Endothelial cell of umbilical vein (primary cell): ENCODE measurements at regions not wholly inside any gene's neighbourhood (a gene's known extent, or its start where the extent isn't known, plus 50 kb on each side); places are given as distances from the start of the nearest gene placed in this dataset.

Experiments
- BruUV-seq: library from RNA; stranded (reverse); fragments of 400-500 nt; replicated peaks from 2 replicates; lab custom pipeline; 2021; lab: Mats Ljungman, UMichigan
- CTCF ChIA-PET: fragments of 300-600, 350-600 bp; sonication (Branson Sonifier 250); formaldehyde crosslinking; loops from one replicate; lab custom pipeline; 2021; ENCODE audit warnings: antibody characterized with exemption, inconsistent platforms; lab: Charles Lee
- POLR2A ChIA-PET: fragments of 300-600, 350-600 bp; sonication (Branson Sonifier 250); formaldehyde crosslinking; loops from one replicate; lab custom pipeline; 2021; ENCODE audit warnings: antibody characterized with exemption, inconsistent platforms; lab: Charles Lee
- DNase-seq: peaks from one replicate; pipeline ENCODE4 v3.0.0-alpha.2; 2011; ENCODE audit warnings: low read depth, low spot score
- FAIRE-seq: peaks from 2 replicates; lab custom pipeline; 2011; peaks lifted over from hg19 to GRCh38; lab: Jason Lieb, UNC
- H2AFZ ChIP-seq: 2 replicates; pipeline ENCODE4 v1.6.0; 2012; ENCODE audit warnings: low read depth, low read length, control low read depth, inconsistent platforms
- H3K27ac ChIP-seq: 2 replicates; pipeline ENCODE4 v1.5.1; 2011; ENCODE audit warnings: low read depth, mild to moderate bottlenecking, control low read depth, low read length, moderate library complexity; ENCODE audit not compliant: insufficient read depth
- H3K27me3 ChIP-seq, 2 experiments: 2 replicates each; pipeline versions ENCODE4 v1.6.0 to v1.6.1; 2011; ENCODE audit warnings: low read length in 2 of 2, mixed read lengths in 1 of 2; ENCODE audit not compliant: control insufficient read depth in 2 of 2, insufficient read depth in 2 of 2
- H3K36me3 ChIP-seq, 2 experiments: 2 replicates in 1 of 2; 3 replicates in 1 of 2; pipeline ENCODE4 v1.5.1; 2011; ENCODE audit warnings: low read length in 2 of 2, mild to moderate bottlenecking in 1 of 2, moderate library complexity in 1 of 2; ENCODE audit not compliant: control insufficient read depth in 2 of 2, insufficient read depth in 2 of 2; ENCODE audit errors: extremely low read depth in 1 of 2
- H3K4me1 ChIP-seq: 3 replicates; pipeline ENCODE4 v1.5.1; 2011; ENCODE audit warnings: mild to moderate bottlenecking, low read length; ENCODE audit not compliant: control insufficient read depth, insufficient read depth; ENCODE audit errors: extremely low read depth
- H3K4me2 ChIP-seq: 2 replicates; pipeline ENCODE4 v1.6.1; 2011; ENCODE audit warnings: low read length, control low read depth, mixed read lengths; ENCODE audit not compliant: insufficient read depth
- H3K4me3 ChIP-seq, 3 experiments: fragments of 200-600 bp in 1 of 3; sonication (generic), shearing (Covaris generic) in 1 of 3; replicated peaks in 1 of 3; 2 replicates each; pipeline ENCODE4 v1.5.1; 2011 to 2016; ENCODE audit warnings: control low read depth in 3 of 3, low read length in 3 of 3, mild to moderate bottlenecking in 2 of 3, inconsistent platforms in 1 of 3, low read depth in 1 of 3, moderate library complexity in 1 of 3; ENCODE audit not compliant: insufficient read depth in 1 of 3
- H3K79me2 ChIP-seq: 2 replicates; pipeline ENCODE4 v1.6.0; 2012; ENCODE audit warnings: low read length, inconsistent platforms; ENCODE audit not compliant: control insufficient read depth, insufficient read depth
- H3K9ac ChIP-seq: replicated peaks from 2 replicates; pipeline ENCODE3; 2011; ENCODE audit warnings: low read length, control low read depth; ENCODE audit not compliant: insufficient read depth; ENCODE audit errors: extremely low read depth
- H3K9me1 ChIP-seq: replicated peaks from 3 replicates; pipeline ENCODE4 v1.6.0; 2011; ENCODE audit warnings: mild to moderate bottlenecking, low read length; ENCODE audit not compliant: control insufficient read depth, insufficient read depth; ENCODE audit errors: extremely low read depth
- H3K9me3 ChIP-seq: replicated peaks from 2 replicates; pipeline ENCODE4 v1.5.1; 2012; ENCODE audit warnings: low read length, inconsistent platforms; ENCODE audit not compliant: control insufficient read depth, insufficient read depth
- H4K20me1 ChIP-seq: replicated peaks from 2 replicates; pipeline ENCODE3; 2011; ENCODE audit warnings: mild to moderate bottlenecking, low read length; ENCODE audit not compliant: control insufficient read depth, insufficient read depth; ENCODE audit errors: extremely low read depth
- CTCF ChIP-seq, 2 donors: IDR thresholded peaks; 1 replicate in 1 of 2; 2 replicates in 1 of 2; pipeline ENCODE4 v1.5.1; 2011; ENCODE audit warnings: low read length in 2 of 2, mild to moderate bottlenecking in 2 of 2, moderate library complexity in 2 of 2, control low read depth in 1 of 2, inconsistent platforms in 1 of 2, low read depth in 1 of 2; ENCODE audit not compliant: insufficient read depth in 1 of 2; ENCODE audit errors: extremely low read depth in 1 of 2
- EZH2 ChIP-seq: IDR thresholded peaks from 2 replicates; pipeline ENCODE4 v1.6.1; 2012; ENCODE audit warnings: borderline replicate concordance, low read depth, mild to moderate bottlenecking, moderate library complexity, low read length, inconsistent platforms; ENCODE audit not compliant: severe bottlenecking
- FOS ChIP-seq: IDR thresholded peaks from 2 replicates; pipeline ENCODE4 v1.6.1; 2011; ENCODE audit warnings: mild to moderate bottlenecking, low read length, moderate library complexity, borderline replicate concordance; ENCODE audit not compliant: insufficient read depth
- GATA2 ChIP-seq: IDR thresholded peaks from 2 replicates; pipeline ENCODE4 v1.7.0; 2011; ENCODE audit warnings: low read depth, mild to moderate bottlenecking, moderate library complexity, mixed read lengths, low read length; ENCODE audit not compliant: insufficient read length, insufficient read depth
- JUN ChIP-seq: IDR thresholded peaks from 2 replicates; pipeline ENCODE4 v1.6.1; 2011; ENCODE audit warnings: borderline replicate concordance, low read depth; ENCODE audit not compliant: insufficient read length, insufficient read depth
- MAX ChIP-seq: IDR thresholded peaks from 2 replicates; pipeline ENCODE4 v1.6.1; 2011; ENCODE audit not compliant: insufficient read depth, insufficient read length
- MYC ChIP-seq: IDR thresholded peaks from one replicate; pipeline ENCODE4 v1.6.1; 2011; ENCODE audit warnings: mild to moderate bottlenecking, low read depth, low read length
- POLR2A ChIP-seq: IDR thresholded peaks from 2 replicates; pipeline ENCODE4 v1.6.1; 2012; ENCODE audit warnings: low read depth, mild to moderate bottlenecking, control low read depth, low read length
- POLR2AphosphoS5 ChIP-seq: IDR thresholded peaks from 2 replicates; pipeline ENCODE4 v1.6.1; 2012; ENCODE audit warnings: low read depth, mild to moderate bottlenecking, control low read depth, low read length, moderate library complexity; ENCODE audit not compliant: insufficient read depth
- dilution Hi-C: fragments of 300-500 bp; cut with MboI; formaldehyde crosslinking; loops from one replicate; pipeline ENCODE4 v1.15.0; 2019; ENCODE audit warnings: low sequenced_read_pairs; ENCODE audit not compliant: extremely low pct_ligation_motif_present
- intact Hi-C: fragments of 100-400 bp; cut with micrococcal nuclease; formaldehyde crosslinking; loops from one replicate; pipeline ENCODE4 v1.10.0; 2022

- H3K9ac ChIP-seq = no peak overlapping the region
- TF ChIP-seq CTCF (IDR thresholded peaks at IDR 0.05; ENCODE audit: extremely low read depth in 1 of 2, insufficient read depth in 1 of 2, low read depth in 1 of 2, low read length in 2 of 2) (no peak), JUN (no peak), MYC (no peak), POLR2A (no peak), FOS (no peak), GATA2 (no peak), POLR2AphosphoS5 (no peak), EZH2 (no peak), MAX (no peak)
- no peak overlapping the region for H3K27ac ChIP-seq
- no peaks in the 10 kb centered on the region for H4K20me1 ChIP-seq
- no peak overlapping the region for H3K4me2 ChIP-seq
- intact Hi-C loops (no loop called here), dilution Hi-C loops (no loop called here)
- no TSS peak for BruUV-seq
- no peak overlapping the region for H3K4me3 ChIP-seq
- H3K79me2 ChIP-seq = no peaks in the 10 kb centered on the region
- H3K27me3 ChIP-seq = no peaks in the 10 kb centered on the region
- peaks cover 6% of the 10 kb centered on the region for H3K9me3 ChIP-seq
- CTCF ChIA-PET = no interaction called here
- POLR2A ChIA-PET = no interaction called here
- FAIRE-seq = no peak
- no peak overlapping the region for H2AFZ ChIP-seq
- H3K36me3 ChIP-seq = no peaks in the 10 kb centered on the region
- no peaks in the 10 kb centered on the region for H3K4me1 ChIP-seq
- H3K9me1 ChIP-seq = no peaks in the 10 kb centered on the region
- no peak for DNase-seq
Observed at GRCh38 chr7:49715486-49715885, 58.0 kb upstream of the VWC2 start.
